Stimulated activated naive CD4-positive, alpha-beta T cell treated with Interleukin-2 at 50 U/mL for 16 hours (primary cell): ENCODE measurements at regions not wholly inside any gene's neighbourhood (a gene's known extent, or its start where the extent isn't known, plus 50 kb on each side); places are given as distances from the start of the nearest gene placed in this dataset.

Source experiments
- DNase-seq: peaks from one replicate; lab custom pipeline; 2025; lab: John Stamatoyannopoulos, UW

DNA sequence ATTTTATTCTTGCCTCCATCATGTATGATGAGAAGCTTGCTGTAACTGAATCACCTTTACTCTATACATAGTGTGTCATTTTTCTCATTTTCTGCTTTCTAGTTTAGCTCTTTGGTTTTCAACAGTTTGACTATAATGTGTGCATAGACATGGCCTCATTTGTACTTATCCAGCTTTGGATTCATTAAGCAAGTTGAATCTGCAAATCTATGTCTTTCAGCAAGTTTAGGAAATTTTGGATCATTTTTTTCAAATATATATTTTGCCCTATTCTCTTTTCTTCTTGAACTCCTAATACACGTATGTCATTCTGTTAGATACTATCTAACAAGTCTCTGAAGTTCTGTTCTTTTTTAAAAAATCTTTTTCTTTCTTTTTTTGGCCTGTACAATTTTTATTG lies 57.8 kb downstream of the PRLHR start:
- DNase-seq = no peak

DNA sequence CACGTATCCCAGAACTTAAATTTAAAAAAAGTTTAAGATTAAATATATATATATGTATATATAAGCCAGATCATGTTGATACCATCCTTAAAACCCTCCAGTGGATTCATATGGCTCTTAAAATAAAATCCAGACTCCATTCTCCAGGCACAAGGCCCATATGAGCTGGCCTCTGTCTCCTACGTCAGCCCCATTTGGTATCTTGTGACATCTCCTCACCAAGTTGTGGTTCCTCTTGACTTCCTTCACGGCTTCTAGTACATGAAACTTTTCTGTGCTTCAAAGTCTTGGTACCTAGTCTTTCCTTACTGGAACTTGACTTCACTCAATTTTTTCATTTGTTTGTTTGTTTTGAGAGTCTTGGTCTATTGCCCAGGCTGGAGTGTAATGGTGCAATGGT lies 61.3 kb downstream of the PRLHR start:
- DNase-seq = no peak

DNA sequence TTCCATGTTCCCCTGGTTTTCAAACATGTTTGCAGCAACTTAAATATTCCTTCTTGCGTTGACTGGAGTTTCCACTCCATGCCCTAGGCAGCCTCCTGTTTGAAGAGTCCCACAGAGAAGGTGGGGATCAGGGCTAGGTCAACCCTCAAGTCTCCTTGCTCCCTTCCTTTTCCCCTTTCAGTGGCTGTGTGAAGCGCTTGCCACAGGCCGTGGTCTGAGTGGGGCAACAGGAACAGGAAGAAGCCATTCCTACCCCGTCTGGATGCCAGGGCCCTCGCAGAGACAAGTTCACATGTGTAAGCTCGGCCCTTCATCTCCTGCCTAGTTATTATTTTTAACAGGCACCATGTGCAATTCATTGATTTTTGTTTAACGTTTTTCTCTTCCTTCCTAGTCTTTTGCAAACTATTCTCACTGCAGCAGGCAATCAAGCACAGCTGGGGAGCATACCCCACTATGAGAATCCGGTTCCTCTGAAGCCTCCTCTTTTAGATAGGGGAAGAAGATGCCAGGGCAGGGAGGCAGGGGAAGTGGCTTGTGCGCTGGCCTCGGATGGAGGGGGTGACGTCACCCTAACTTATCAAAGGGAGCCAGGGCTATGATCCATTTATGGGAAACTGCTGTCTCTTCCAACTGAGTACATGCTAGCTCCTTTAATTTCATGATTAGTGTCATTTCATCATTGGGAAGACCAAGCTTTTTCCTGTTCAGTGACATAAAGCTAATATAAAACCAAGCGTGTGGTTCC lies 64.2 kb downstream of the PRLHR start:
- no peak for DNase-seq

DNA sequence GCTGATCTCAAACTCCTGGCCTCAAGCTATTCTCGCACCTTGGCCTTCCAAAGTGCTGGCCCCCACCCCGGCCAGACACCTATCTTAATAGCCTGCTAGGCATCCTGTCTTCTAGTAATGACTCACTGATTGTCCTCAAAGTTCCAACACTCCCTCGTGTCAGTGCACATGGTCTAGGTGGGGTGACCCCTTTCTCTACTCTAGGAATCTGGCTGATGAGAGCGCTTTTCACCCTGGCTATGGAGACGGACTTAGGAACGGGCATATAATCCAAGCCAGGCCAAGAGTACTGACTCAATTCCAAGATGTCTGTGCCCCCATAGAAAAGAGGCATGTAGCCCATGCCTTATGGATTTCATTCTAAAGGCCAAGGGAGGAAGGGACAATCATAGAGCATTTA lies 67.0 kb downstream of the PRLHR start:
- DNase-seq = no peak

DNA sequence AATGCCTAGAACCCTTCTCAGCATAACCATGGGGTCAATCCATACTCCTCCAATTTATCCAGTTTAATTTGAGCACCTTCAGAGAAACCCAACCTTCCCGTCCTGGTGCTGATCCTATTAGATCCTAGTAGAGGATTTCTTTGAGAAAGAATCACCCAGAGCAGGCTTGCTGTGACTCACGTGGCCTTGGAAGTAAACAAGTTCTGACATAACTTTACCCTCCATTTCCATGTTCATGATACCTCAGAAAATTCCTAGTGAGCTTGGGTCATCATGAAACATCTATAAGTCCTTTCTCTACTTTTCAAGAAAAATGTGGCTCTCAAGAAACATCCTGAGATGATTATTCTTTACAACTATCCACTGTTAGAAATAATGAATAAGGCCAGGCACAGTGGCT lies 71.7 kb downstream of the PRLHR start:
- DNase-seq = no peak

DNA sequence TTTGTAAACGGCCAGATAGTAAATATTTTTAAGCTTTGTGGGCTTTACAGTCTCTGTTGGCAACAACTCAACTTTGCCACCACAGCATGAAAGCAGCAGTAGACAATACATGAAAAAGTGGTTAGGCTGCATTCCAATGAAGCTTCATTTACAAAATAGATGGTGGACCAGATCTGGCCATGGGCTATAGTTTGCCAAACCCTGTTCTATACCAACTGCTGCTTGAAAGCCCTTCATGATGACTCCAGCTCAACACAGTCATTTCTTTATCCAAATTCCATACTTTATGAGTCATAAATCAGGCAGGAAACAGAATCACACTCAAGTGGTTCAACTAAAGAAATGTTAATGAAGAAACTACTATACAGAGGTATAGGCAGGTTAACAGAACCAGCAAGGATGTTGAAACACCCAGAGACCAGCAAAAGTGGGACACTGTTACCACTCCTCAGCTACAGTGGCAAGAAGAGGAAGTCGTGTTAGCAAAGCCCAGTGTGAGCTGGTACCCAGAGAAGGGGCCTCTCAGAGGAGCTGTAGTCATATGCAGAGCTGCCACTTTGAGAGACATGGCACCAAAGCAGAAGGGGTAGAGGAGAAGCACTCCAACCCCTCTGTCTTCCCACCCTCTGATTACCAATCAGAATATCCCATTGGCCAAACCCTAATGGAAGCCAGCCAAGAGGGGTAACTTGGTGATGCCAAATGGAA lies 72.5 kb downstream of the PRLHR start:
- no peak for DNase-seq

DNA sequence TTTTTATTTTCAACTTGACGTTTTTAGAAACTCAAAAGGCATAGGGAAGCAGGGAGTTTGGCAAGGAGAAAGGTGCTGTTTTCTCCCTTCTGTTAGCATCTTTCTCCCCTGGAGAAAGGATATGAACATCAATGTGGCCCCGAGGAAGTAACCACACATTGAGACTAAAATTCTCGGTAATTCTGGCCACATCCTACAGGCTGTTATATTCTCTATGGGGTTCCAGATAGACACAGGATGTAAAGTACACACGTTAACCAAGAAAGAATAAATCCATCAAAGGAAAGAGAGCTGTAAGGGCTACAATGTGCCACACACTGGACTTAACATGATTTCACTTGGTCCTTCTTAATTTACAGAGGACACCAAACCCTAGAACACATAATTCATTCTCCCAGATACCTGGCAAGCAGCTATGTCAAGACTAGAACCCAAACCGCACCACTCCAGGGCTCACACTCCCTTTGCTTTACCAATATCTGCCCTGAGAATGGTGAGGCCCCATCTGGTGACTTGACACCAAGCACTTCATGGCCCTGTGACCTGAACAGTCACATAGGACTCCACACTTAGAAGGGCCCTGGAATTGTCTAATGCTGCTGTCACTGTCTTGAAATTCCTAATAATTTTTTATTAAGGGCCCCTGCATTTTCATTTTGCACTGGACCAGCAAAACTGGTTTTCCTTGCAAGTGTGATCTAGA lies 73.9 kb downstream of the PRLHR start:
- DNase-seq = no peak

DNA sequence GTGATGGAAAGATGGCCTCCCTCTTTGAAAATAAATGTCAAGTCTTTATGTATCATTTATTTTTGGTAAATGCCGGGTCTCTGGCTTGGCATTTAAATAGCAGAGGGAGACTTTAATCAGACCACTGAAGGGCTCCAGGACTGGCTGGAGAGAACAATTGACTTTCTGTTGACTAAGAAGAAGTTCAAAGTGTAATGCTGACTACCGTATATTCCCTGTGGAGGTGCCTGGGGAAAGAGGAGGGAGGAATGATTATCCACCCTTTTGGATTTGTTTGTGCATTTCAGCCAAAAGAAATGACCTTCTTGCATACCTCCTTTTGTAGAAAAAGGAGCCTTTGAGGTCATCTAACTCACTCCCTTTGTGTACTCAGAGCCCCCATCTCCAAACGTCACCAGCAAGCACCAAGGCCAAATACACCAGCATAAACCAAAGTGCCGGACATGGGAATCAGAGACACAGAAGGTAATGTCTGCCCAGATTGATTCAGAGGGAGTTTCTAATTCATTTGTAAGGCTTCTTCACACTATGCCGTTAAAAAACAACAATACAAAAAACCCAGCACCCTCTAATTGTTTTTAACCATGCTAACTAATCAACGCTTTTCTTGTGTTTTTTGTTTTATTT lies 75.2 kb downstream of the PRLHR start:
- no peak for DNase-seq

DNA sequence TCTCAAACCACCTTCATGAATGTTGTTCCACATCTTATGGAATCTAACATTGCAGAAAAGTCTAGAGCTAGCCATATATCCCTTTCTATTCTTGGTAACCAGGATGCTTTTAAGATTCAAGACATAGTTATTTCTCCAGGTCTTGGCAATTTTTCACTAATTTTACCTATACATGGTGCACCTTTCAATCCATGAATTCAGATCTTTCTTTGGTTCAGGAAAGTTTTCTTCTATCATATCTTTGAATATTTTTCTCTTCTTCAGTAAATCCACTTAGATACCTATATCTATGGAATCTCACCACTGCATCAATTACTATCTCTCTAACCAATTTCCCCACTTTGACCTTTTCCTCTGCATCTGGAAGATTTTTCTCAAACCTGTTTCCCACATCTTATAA lies 77.4 kb downstream of the PRLHR start:
- no peak for DNase-seq

DNA sequence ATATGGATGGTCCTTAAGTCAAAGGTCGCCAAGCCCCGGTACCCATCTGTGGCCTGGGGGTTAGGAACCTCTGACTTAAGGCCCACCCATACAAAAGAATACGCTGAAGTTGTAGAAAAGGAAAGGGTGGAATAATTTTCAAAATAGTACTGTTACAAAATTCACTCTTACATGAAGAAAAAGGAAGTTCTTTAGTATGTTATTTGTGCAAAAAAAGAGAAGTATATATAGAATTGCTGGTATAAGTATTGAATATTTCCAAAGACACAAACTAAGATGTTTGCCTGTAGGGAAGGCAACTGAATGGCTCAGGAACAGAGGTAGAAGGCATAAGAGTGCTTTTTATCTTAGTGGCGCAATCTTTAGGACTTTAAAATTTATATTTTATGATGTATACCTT lies 78.7 kb downstream of the PRLHR start:
- DNase-seq = no peak

DNA sequence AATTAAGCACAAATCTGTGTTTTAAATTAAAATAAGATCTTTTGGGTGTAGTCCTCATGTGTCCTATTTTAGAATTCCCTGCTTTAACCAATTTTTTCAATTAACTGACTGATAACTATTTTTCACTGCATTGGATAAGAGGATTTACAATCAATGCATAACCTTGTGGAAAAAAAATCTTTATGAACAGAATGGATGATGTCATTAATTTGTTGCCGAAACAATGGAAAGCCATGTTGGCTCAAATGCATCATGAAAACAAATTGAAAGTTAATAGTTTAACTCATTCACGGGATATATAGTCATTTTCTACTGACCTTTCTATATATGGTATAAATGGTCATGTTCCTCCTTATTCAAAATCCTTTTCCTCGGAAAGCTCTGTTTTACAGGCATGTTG lies 82.3 kb downstream of the PRLHR start:
- DNase-seq = no peak

DNA sequence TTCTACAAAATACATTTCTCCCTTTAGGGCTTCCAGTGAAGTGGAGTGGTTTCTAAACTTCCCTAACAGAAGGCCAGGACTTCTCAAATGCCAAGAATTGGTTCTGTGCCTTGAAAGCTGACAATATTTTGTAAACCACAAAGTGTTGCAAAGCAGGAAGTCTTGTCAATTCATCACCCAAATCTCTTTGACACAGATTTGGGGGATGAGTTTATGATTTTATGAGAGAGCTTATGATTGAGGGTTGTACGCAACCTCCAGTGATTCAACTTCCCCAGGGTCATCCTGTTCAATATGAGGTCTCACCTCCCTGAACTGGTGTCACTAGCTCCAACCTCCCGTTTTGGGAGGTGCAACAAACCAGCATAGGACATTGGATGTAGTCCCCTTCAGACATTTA lies 83.7 kb downstream of the PRLHR start:
- DNase-seq = no peak

DNA sequence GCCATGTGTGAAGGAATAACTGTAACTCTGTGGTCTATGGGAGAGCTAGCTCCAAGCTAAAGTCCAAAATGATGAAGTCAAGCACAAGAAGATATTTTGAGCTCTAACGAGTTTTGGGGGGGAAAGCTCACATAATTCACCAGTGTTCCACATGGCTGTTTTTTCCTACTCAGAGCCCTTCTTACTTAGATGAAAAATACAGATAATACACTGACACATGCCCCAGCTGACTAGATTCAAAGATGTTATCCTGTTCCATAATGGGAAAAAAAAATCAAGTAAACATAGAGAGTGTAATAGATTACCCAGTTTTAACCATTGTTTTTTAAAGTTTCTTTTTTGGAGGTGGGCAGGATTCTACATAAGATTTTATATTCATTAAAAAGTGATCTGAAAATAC lies 86.6 kb downstream of the PRLHR start:
- no peak for DNase-seq

DNA sequence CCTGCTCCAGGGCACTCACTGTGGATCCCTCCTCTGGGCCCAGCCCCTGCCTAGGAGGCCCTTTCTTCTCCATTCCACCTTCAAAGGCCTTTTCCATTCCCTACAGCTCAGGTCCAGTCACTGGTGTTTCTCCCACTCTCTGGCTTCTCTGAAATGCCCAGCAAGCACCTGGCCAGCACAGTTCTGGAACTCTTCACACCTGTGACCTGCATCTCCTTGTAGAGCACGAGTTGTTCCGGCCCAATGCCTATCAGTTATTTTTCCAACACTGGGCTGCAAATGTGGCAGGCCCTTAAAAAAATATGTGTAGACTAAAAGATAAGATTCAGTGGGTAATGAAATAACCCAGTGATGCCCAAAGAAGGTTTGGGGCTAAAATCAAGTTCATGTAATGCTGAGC lies 87.1 kb downstream of the PRLHR start:
- no peak for DNase-seq

DNA sequence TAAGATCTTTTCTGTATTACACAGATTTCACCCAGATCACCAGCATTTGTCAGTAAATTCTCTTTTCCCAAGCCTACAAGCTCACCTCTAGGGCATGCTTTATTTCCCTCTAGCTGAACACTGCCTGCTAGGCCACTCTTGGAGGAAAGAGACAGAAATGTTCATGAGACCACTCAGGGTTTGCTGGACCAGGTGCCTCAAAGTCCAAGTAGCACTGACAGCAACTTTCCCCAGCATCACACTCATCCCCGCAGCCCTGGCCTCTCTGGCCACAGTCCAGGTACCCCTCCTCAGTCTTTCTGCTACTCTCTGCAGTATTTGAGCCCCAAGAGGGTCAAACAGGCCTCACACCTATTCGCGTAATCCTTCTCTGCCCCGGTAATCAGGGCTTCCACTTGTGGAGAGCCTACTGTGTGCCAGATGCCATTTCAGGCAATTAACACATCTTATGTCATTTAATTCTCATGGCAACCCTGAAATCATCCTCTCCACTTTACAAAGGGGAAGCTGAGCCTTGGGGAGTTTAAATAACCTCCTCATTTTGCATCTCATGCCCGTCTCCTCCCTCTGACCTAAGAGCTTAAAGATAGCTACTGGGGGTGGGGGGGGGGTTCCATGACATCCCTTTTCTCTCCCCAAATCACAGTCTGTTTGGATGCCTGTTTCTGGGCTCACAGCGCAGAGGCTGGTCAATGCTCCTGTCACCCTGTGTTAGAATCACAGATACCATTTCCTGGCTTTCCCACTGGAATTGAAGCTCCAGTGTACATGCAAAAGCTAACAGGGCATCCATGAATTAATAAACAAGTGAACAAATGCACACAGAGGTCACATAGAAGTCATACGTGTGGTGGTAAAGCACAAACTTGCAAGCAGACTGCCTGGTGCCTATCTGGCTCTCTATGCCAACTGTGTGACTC lies 88.5 kb downstream of the PRLHR start:
- DNase-seq = no peak

DNA sequence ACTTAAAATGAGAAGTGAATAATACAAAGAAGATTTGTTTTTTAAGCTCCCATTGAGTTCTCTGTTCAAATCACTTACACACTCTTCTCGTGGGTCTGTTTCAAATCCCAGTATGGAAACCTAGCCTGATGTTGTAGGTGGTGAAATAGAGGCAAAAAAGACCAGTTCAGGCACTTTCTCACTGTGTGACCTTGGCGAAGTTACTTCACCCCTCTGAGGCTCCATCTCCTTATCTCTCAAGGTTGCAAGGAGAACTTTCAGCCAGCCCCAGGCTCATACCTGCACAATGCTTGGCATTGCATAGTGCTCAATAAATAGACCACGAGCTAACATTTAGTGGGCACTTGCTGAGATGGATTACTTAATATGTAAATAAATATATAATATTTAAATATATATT lies 90.1 kb downstream of the PRLHR start:
- no peak for DNase-seq

DNA sequence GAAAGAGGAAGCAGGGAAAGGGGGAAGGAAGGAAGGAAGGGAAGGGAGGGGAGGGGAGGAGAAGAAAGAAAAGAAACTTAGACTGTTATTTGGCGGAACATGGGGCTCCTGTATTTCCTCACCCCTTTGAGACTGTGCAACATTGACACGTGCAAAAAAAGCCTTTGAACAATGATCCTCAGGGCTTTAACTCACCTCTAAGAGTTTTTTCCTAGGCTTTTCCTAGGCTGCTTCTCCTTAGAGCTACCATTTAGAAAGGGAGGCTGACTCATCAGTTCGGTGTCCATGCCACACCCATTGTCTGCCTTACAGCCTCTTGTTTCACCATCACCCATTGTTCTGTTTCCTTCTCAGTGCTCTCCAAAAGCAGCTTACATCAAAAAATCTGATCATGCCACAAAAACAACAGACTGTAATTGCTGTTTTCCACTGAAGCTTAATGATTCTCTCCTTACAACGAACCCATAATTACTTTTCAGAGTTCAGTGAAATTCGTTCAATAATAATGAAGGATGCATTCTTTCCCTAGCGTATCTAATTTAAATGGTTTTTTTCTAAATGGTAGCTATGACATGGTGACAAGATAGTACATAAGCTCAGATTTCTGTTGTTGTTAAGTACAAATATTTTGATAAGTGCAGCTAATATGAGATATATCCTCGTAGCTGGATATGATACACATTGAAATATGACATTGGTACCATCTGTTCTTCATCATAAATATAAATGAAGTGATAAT lies 90.8 kb downstream of the PRLHR start:
- DNase-seq = no peak

DNA sequence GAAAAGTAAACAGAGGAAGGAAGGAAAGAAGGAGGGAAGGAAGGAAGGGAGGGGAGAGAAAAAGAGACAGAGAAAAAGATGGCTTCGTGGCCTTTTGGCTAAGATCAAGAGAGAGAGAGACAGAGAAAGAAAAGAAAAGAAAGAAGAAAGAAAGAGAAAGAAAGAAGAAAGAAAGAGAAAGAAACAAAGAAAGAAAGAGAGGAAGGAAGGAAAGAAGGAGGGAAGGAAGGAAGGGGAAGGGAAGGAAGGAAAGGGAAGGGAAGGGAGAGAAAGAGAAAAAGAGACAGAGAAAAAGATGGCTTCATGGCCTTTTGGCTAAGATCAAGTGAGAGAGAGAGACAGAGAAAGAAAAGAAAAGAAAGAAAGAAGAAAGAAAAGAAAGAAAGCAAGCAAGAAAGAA lies 91.4 kb downstream of the PRLHR start:
- no peak for DNase-seq

DNA sequence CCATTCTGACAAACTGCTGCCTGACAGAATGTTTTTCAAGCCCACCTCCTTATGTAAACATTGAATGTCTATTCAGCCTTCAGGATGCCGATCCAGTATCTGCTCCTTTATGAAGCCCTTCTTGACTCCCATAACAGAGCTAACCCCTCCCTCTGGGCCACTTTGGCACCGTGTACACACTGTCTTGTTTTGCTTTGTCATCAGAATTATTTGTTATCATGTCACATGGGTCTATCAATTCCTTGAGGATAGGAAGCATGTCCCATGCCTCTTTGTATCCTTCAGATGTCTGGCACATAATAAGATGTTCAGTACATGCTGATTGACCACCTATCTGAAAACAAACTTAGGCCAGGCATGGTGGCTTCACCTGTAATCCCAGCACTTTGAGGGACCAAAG lies 92.3 kb downstream of the PRLHR start:
- DNase-seq = no peak

DNA sequence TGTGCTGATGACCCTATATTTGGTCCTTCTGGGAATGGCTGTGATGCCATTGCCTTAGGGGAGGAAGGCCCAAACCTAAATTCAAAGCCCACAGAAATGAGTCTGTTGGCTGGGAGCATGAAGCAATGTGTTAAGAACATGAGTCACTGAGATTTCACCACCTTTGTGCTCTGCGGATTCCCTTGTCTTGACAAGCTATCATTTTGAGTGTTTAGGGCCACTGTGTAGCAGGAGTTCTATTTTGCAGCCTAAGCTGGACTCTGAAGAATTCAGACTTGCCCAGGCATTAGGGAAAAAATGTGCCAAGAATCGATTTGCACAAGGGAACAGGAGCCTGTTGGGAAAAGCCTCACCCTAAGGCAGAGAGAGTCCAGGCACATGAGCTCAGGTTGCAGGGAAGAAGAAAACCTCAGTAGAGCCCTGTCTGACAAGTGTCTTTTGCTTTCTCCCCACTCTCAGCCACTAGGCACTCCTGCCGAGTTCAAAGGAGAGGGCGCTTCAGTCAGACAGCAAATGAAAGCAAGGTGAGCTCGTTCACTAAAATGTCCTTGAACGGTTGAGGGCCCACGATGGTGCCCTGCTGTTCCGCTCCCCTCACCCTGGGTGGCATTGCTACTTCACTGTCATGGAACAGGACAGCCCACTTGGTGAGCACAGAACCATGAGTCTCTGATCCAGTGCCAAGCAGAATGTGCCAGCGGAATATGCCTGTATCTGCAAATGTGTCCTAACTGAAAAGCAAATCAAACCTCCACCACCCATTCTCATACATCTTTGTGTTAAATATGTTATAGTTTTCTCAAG lies 93.6 kb downstream of the PRLHR start:
- no peak for DNase-seq
